Astrocyte (in vitro differentiated cells and primary cell): ENCODE measurements at regions not wholly inside any gene's neighbourhood (a gene's known extent, or its start where the extent isn't known, plus 50 kb on each side); places are given as distances from the start of the nearest gene placed in this dataset.

Source experiments
- DNase-seq: peaks from one replicate; pipeline ENCODE4 v3.0.0-alpha.2; 2010; ENCODE audit warnings: low read depth
- FAIRE-seq: peaks from 2 replicates; lab custom pipeline; 2011; peaks lifted over from hg19 to GRCh38; lab: Jason Lieb, UNC
- H2AFZ ChIP-seq: 2 replicates; pipeline ENCODE4 v1.6.0; 2012; ENCODE audit warnings: low read depth, low read length, inconsistent platforms
- H3K27ac ChIP-seq: 2 replicates; pipeline ENCODE4 v1.5.1; 2011; ENCODE audit warnings: low read depth, low read length, inconsistent platforms
- H3K27me3 ChIP-seq: 2 replicates; pipeline ENCODE4 v1.6.0; 2011; ENCODE audit warnings: low read length, inconsistent platforms; ENCODE audit not compliant: insufficient read depth
- H3K36me3 ChIP-seq: 2 replicates; pipeline ENCODE4 v1.5.1; 2011; ENCODE audit warnings: low read length, inconsistent platforms; ENCODE audit not compliant: insufficient read depth
- H3K4me1 ChIP-seq: 2 replicates; pipeline ENCODE4 v1.5.1; 2011; ENCODE audit warnings: low read length, inconsistent platforms; ENCODE audit not compliant: insufficient read depth
- H3K4me2 ChIP-seq: 2 replicates; pipeline ENCODE4 v1.6.0; 2012; ENCODE audit warnings: low read length, inconsistent platforms
- H3K4me3 ChIP-seq: 2 replicates; pipeline ENCODE4 v1.5.1; 2011; ENCODE audit warnings: low read depth, mild to moderate bottlenecking, low read length, inconsistent platforms; ENCODE audit not compliant: insufficient read depth
- H3K79me2 ChIP-seq: 2 replicates; pipeline ENCODE4 v1.6.0; 2012; ENCODE audit warnings: mild to moderate bottlenecking, low read length, inconsistent platforms; ENCODE audit not compliant: insufficient read depth
- H3K9ac ChIP-seq: 2 replicates; pipeline ENCODE4 v1.6.0; 2012; ENCODE audit warnings: mild to moderate bottlenecking, low read length, inconsistent platforms
- H3K9me3 ChIP-seq: 2 replicates; pipeline ENCODE4 v1.5.1; 2012; ENCODE audit warnings: low read depth, mild to moderate bottlenecking, low read length, inconsistent platforms; ENCODE audit not compliant: insufficient read depth
- H4K20me1 ChIP-seq: 2 replicates; pipeline ENCODE4 v1.6.0; 2012; ENCODE audit warnings: low read length, inconsistent platforms; ENCODE audit not compliant: insufficient read depth
- H3K27ac Mint-ChIP-seq: one replicate; pipeline ENCODE4 v1.8.0; 2021; ENCODE audit warnings: mild to moderate bottlenecking, mixed read lengths; ENCODE audit not compliant: unreplicated experiment
- H3K27me3 Mint-ChIP-seq: one replicate; pipeline ENCODE4 v1.8.0; 2021; ENCODE audit warnings: low read depth, mixed read lengths; ENCODE audit not compliant: unreplicated experiment
- H3K36me3 Mint-ChIP-seq: one replicate; pipeline ENCODE4 v1.8.0; 2021; ENCODE audit warnings: low read depth, mixed read lengths; ENCODE audit not compliant: unreplicated experiment
- H3K4me1 Mint-ChIP-seq: one replicate; pipeline ENCODE4 v1.8.0; 2021; ENCODE audit warnings: low read depth, mixed read lengths; ENCODE audit not compliant: unreplicated experiment
- H3K4me3 Mint-ChIP-seq: one replicate; pipeline ENCODE4 v1.8.0; 2021; ENCODE audit warnings: mild to moderate bottlenecking, moderate library complexity, mixed read lengths; ENCODE audit not compliant: unreplicated experiment
- H3K9me3 Mint-ChIP-seq: one replicate; pipeline ENCODE4 v1.8.0; 2021; ENCODE audit warnings: mild to moderate bottlenecking, mixed read lengths; ENCODE audit not compliant: unreplicated experiment
- CTCF ChIP-seq: IDR thresholded peaks from 2 replicates; pipeline ENCODE4 v1.5.1; 2011; ENCODE audit warnings: low read depth, mild to moderate bottlenecking, inconsistent platforms, low read length, moderate library complexity; ENCODE audit not compliant: insufficient read depth
- EZH2 ChIP-seq: IDR thresholded peaks from 2 replicates; pipeline ENCODE4 v1.6.1; 2012; ENCODE audit warnings: mild to moderate bottlenecking, low read length, inconsistent platforms; ENCODE audit not compliant: insufficient read depth

DNA sequence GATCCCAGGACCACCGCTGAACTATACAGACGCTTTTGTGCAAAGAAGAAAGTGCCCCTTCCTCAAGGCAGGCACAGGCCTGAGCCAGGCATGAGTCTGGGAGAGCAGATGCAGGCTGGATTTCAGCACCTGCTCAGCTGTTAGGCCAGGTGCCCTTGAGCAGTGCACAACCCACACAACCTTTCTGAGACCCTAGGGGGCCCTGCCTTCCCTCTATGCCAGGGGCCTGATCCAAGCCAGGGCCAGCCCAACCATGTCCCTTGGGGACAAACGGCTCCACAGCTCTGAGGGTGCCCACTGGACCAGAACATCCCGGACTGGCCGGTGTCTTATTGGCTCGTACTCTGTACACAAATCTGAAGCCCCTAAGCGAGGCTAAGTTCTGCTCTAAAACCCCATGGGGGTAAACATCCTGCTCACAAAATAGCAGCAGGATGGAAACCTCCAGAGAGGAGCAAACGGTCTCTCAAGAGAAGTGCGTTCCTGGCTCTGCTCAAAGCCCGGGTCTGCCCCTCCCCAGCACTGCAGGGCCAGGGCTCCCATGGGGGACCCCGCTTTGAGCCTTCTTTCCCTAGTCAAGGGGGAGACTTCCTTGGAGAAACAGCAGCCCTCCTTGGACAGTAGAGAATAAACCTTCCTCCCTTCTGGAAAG, 275.1 kb downstream of the NPHP4 start:
- Histone ChIP-seq H3K9me3 (no peaks in the 10 kb centered on the region), H3K9ac (no peak overlapping the region), H3K27ac (no peak overlapping the region), H3K4me3 (no peak overlapping the region), H3K36me3 (no peaks in the 10 kb centered on the region), H3K79me2 (no peaks in the 10 kb centered on the region), H3K4me1 (no peaks in the 10 kb centered on the region), H4K20me1 (no peaks in the 10 kb centered on the region), H3K27me3 (no peaks in the 10 kb centered on the region), H2AFZ (no peak overlapping the region), H3K4me2 (no peak overlapping the region)
- Mint-ChIP-seq H3K4me3 (peak overlapping the region; percentile 61), H3K36me3 (peaks cover 4% of the 10 kb centered on the region), H3K9me3 (peaks cover 17% of the 10 kb centered on the region), H3K27ac (no peak overlapping the region), H3K4me1 (peaks cover 2% of the 10 kb centered on the region), H3K27me3 (peaks cover 18% of the 10 kb centered on the region)
- no peak for FAIRE-seq
- no peak for DNase-seq
- TF ChIP-seq EZH2 = no peak
- no peak for TF ChIP-seq CTCF

- Histone ChIP-seq H3K9ac (no peak overlapping the region), H3K9me3 (no peaks in the 10 kb centered on the region), H3K27me3 (no peaks in the 10 kb centered on the region), H3K4me3 (no peak overlapping the region), H3K36me3 (no peaks in the 10 kb centered on the region), H4K20me1 (no peaks in the 10 kb centered on the region), H3K4me2 (no peak overlapping the region), H2AFZ (no peak overlapping the region), H3K79me2 (no peaks in the 10 kb centered on the region), H3K4me1 (no peaks in the 10 kb centered on the region), H3K27ac (no peak overlapping the region)
- Mint-ChIP-seq H3K27me3 (peaks cover 18% of the 10 kb centered on the region), H3K27ac (no peak overlapping the region), H3K36me3 (peaks cover 4% of the 10 kb centered on the region), H3K4me3 (no peak overlapping the region), H3K9me3 (peaks cover 17% of the 10 kb centered on the region), H3K4me1 (peaks cover 2% of the 10 kb centered on the region)
- FAIRE-seq (no peak), DNase-seq (no peak)
- no peak for TF ChIP-seq CTCF
- TF ChIP-seq EZH2 = no peak
Measured at GRCh38 chr1:5716126-5716525, 276.1 kb downstream of the NPHP4 start.
